ENCODE measurements at regions not wholly inside any gene's neighbourhood (a gene's known extent, or its start where the extent isn't known, plus 50 kb on each side); places are given as distances from the start of the nearest gene placed in this dataset.

GRCh38 chr10:84047258-84048010 lies 91.9 kb upstream of the GHITM start:
- WGBS, 4 donors = 75 to 83% (median 77%) methylated on average over 3 of the region's 3 CpGs
- Histone ChIP-seq H3K9me3 (peaks cover 0 to 15% (median 5%) of the 10 kb centered on the region in 12 donors), H3K4me1 (no peaks in the 10 kb centered on the region), H3K27me3 (no peaks in the 10 kb centered on the region), H3K27ac (no peak overlapping the region), H3K4me3 (no peak overlapping the region), H3K36me3 (no peaks in the 10 kb centered on the region)
- ATAC-seq (no peak), DNase-seq (no peak)
- intact Hi-C loops (cut with DNase I) = no loop called here
- TF ChIP-seq POLR2A (IDR thresholded peaks at IDR 0.05) = no peak
- no peak for TF ChIP-seq CTCF (IDR thresholded peaks at IDR 0.05)

- Histone ChIP-seq H3K27me3 (no peaks in the 10 kb centered on the region), H3K4me1 (no peaks in the 10 kb centered on the region), H3K9me3 (peaks cover 0 to 15% (median 5%) of the 10 kb centered on the region in 12 donors), H3K36me3 (no peaks in the 10 kb centered on the region), H3K27ac (no peak overlapping the region), H3K4me3 (no peak overlapping the region)
- DNase-seq = no peak
- ATAC-seq = no peak
- intact Hi-C loops (cut with DNase I) = no loop called here
- TF ChIP-seq POLR2A (IDR thresholded peaks at IDR 0.05) = no peak
Observed at GRCh38 chr10:84049645-84050011, 89.7 kb upstream of the GHITM start.

GRCh38 chr10:84053626-84054025 lies 85.7 kb upstream of the GHITM start:
- H3K4me3 ChIP-seq = no peak overlapping the region
- DNase-seq = no peak
- H3K27me3 ChIP-seq = no peaks in the 10 kb centered on the region
- H3K9me3 ChIP-seq = peaks cover 0 to 12% (median 6%) of the 10 kb centered on the region in 12 donors
- no peak for TF ChIP-seq CTCF (IDR thresholded peaks at IDR 0.05)
- no peak for TF ChIP-seq POLR2A (IDR thresholded peaks at IDR 0.05)
- 85 to 92% (median 90%) methylated on average over 5 of the region's 5 CpGs for WGBS, 4 donors
- no peaks in the 10 kb centered on the region for H3K36me3 ChIP-seq
- H3K4me1 ChIP-seq = no peaks in the 10 kb centered on the region
- H3K27ac ChIP-seq = no peak overlapping the region
- intact Hi-C loops (cut with DNase I) = no loop called here
- no peak for ATAC-seq

GRCh38 chr10:84054743-84055142 lies 84.6 kb upstream of the GHITM start:
- ATAC-seq (no peak), DNase-seq (no peak)
- Histone ChIP-seq H3K27me3 (no peaks in the 10 kb centered on the region), H3K4me3 (no peak overlapping the region), H3K4me1 (no peaks in the 10 kb centered on the region), H3K9me3 (peaks cover 0 to 9% (median 2%) of the 10 kb centered on the region in 12 donors), H3K27ac (no peak overlapping the region), H3K36me3 (no peaks in the 10 kb centered on the region)
- intact Hi-C loops (cut with DNase I) = no loop called here
- WGBS, 4 donors = 77 to 80% (median 78%) methylated on average over 3 of the region's 3 CpGs
- TF ChIP-seq POLR2A (IDR thresholded peaks at IDR 0.05) (no peak), CTCF (IDR thresholded peaks at IDR 0.05) (no peak)

GRCh38 chr10:84059526-84059925 lies 79.8 kb upstream of the GHITM start:
- no peak for TF ChIP-seq POLR2A (IDR thresholded peaks at IDR 0.05)
- TF ChIP-seq CTCF (IDR thresholded peaks at IDR 0.05) = no peak
- Histone ChIP-seq H3K9me3 (peaks cover 0 to 5% (median 0%) of the 10 kb centered on the region in 12 donors), H3K36me3 (no peaks in the 10 kb centered on the region), H3K27ac (no peak overlapping the region), H3K27me3 (no peaks in the 10 kb centered on the region), H3K4me3 (no peak overlapping the region), H3K4me1 (no peaks in the 10 kb centered on the region)
- intact Hi-C loops (cut with DNase I) = no loop called here
- WGBS, 4 donors = 75 to 89% (median 77%) methylated on average over 3 of the region's 3 CpGs
- DNase-seq (no peak), ATAC-seq (no peak)

All from heart left ventricle (tissue), 16 donors.